Fibroblast of skin of abdomen (primary cell): ENCODE measurements at regions not wholly inside any gene's neighbourhood (a gene's known extent, or its start where the extent isn't known, plus 50 kb on each side); places are given as distances from the start of the nearest gene placed in this dataset.
"Not testable (repeated sequence)": the region's sequence is repeated elsewhere in the genome, so short reads cannot be mapped to it uniquely, and the experiment has no call there.

Source experiments
- DNase-seq: peaks from one replicate; pipeline ENCODE4 v3.0.0-alpha.2; 2013

DNA sequence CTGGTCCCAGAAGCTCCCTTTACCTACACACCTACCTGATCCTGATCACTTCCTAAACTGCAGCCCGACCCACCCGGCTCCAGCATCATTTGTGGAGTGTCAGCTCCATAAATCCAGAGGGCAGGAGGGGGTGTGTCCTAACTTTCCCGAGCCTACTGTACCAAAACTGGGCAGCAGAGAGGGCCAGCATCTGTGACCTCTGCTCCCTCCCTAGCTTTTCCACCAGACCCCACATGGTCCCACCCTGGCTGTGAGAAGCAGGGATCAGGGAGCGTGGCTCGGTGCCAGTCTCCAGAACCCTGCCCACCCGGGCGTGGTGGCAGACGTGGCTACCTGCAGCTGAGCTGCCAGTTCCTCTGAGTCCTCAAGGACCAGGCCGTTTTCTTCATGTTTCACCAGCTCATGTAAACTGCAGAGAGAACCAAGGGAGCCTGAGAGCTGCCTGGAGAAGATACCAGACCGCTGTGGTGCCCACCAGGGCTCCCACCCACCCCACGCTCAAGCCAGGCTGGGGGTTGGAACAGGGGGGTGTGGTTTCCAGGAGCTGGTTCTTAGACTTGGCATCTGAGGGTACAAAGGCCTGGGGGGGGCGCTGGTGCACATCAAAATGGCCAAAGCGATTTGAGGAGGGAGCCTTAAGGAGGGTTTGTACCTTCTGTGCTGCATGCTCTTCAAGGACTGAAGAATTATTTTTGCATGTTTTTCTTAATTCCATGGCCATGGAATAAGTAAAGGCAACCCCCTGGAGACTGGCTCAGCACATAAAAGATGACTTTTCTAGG, 76.7 kb upstream of the DRD5 start:
- DNase-seq: no peak

GRCh38 chr4:9707281-9707680, 74.2 kb upstream of the DRD5 start:
- not testable (repeated sequence) for DNase-seq

DNA sequence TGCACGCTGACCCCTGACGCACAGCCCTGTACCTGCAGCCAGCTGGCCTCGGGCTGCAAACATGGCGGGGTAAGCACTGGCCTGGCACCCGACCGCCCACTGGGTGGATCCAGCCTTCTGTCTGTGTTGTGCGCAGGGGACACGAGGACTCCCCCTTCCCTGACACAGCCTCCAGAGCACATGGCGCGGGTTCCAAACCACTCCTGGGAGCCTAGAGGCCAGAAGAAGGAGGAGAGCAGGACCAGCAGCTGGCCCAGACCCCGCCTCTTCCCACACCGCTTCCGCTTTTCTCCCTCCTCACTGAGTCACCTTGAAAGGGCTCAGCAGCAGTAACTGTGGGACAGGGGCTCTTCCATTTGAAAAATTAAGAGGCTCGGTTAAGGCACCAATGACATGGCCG, 73.5 kb upstream of the DRD5 start:
- not testable (repeated sequence) for DNase-seq

DNA sequence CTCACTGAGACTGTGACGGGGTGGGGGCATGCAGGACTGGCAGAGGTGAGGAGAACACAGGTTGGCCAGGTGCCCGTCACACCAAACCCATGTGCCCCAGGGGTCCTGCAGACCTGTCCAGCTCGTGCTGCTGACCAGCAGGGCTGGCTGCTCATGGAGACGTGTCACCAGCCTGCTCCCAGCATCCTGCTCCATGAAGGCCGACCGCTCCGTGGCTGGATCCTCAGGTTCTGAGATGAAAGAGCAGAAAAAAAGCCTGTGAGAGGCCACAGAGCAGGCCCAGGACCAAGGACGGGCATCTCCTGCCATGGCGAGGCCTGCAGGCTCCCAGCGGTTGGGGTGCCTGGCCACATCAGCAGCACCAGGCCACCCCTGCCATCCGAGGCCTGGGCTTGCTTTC, 71.7 kb upstream of the DRD5 start:
- no peak for DNase-seq

GRCh38 chr4:9715271-9715670, 66.2 kb upstream of the DRD5 start:
- not testable (repeated sequence) for DNase-seq

GRCh38 chr4:9716093-9716492, 65.3 kb upstream of the DRD5 start:
- no peak for DNase-seq

- DNase-seq: not testable (repeated sequence)
Measured at GRCh38 chr4:9718246-9718939, 63.0 kb upstream of the DRD5 start.

GRCh38 chr4:9722131-9722530, 59.3 kb upstream of the DRD5 start:
- not testable (repeated sequence) for DNase-seq
